ENCODE measurements at regions not wholly inside any gene's neighbourhood (a gene's known extent, or its start where the extent isn't known, plus 50 kb on each side); places are given as distances from the start of the nearest gene placed in this dataset.

GRCh38 chr2:145404690-145405089 is 884.8 kb upstream of the ZEB2 start:
- TF ChIP-seq CTCF (IDR thresholded peaks at IDR 0.05) (no peak), POLR2A (IDR thresholded peaks at IDR 0.05) (no peak), EP300 (IDR thresholded peaks at IDR 0.05) (no peak), POLR2AphosphoS5 (IDR thresholded peaks at IDR 0.05) (no peak)
